IPS DF 6.9 (cell line): ENCODE measurements at regions not wholly inside any gene's neighbourhood (a gene's known extent, or its start where the extent isn't known, plus 50 kb on each side); places are given as distances from the start of the nearest gene placed in this dataset.
"Not testable (repeated sequence)": the region's sequence is repeated elsewhere in the genome, so short reads cannot be mapped to it uniquely, and the experiment has no call there.

Experiments
- DNase-seq: peaks from one replicate; pipeline ENCODE4 v3.0.0-alpha.2; 2013; ENCODE audit warnings: low read depth, low spot score
- H3K27ac ChIP-seq: one replicate; pipeline ENCODE4 v1.5.1; 2013; ENCODE audit warnings: low read length, control low read depth
- H3K27me3 ChIP-seq: 2 replicates; pipeline ENCODE4 v1.6.1; 2013; ENCODE audit warnings: mild to moderate bottlenecking, low read length; ENCODE audit not compliant: control insufficient read depth, insufficient read depth
- H3K36me3 ChIP-seq: 2 replicates; pipeline ENCODE4 v1.6.1; 2013; ENCODE audit warnings: low read length; ENCODE audit not compliant: control insufficient read depth, insufficient read depth
- H3K4me1 ChIP-seq: 2 replicates; pipeline ENCODE4 v1.6.1; 2013; ENCODE audit warnings: low read length; ENCODE audit not compliant: control insufficient read depth, insufficient read depth
- H3K4me3 ChIP-seq: 2 replicates; pipeline ENCODE4 v1.5.1; 2013; ENCODE audit warnings: mild to moderate bottlenecking, low read length
- H3K9me3 ChIP-seq: 2 replicates; pipeline ENCODE4 v1.6.1; 2013; ENCODE audit warnings: low read length, inconsistent platforms; ENCODE audit not compliant: control insufficient read depth, insufficient read depth
- whole genome bisulfite sequencing: extraction: QIAGEN DNeasy Blood & Tissue Kit; methylation state at CpG from one replicate; pipeline ENCODE4 v1.1.7; 2013; ENCODE audit warnings: mixed read lengths, missing lambda C conversion rate; ENCODE audit not compliant: insufficient read length, insufficient coverage; 5-methylcytosine and 5-hydroxymethylcytosine counted together

DNA sequence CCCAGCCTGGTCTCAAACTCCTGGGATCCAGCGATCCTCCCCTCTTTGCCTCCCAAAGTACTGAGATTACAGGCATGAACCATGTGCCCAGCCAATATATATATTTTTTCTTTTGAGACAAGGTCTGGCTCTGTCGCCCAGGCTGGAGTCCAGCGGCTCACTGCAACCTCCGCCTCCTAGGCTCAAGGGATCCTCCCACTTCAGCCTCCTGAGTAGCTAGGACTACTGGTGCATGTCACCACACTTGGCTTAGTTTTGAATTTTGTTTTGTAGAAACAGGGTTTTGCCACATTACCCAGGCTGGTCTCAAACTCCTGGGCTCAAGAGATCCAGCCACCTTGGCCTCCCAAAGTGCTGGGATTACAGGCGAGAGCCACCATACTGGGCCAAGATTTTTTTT is 78.5 kb upstream of the ACBD5 start:
- not testable (repeated sequence) for H3K27me3 ChIP-seq, H3K9me3 ChIP-seq, H3K4me1 ChIP-seq, H3K36me3 ChIP-seq, H3K27ac ChIP-seq, DNase-seq, H3K4me3 ChIP-seq
- no CpG with 5 or more reads among the region's 5 CpGs for WGBS

DNA sequence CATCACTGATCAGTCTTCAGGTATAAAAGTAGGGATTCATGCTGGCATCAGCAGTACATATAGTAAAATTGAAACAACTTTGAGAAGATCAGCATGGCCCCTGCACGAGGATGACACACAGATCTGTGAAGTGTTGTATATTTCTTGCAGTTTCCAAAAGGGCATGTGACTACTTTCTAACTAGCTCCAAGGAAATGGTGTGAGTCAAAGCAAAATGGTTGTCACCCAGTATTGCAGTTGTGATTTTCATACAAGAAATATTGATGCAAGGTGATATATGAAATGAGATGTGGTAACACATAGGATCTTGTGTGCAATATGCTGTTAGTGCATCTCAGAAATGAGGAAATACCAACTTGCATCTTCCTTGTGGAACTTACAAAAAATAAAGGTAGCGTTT is 74.5 kb upstream of the ACBD5 start:
- H3K27ac ChIP-seq, H3K4me1 ChIP-seq, H3K4me3 ChIP-seq, H3K27me3 ChIP-seq, H3K36me3 ChIP-seq, DNase-seq, H3K9me3 ChIP-seq: not testable (repeated sequence)
- WGBS: no CpG with 5 or more reads among the region's 2 CpGs

DNA sequence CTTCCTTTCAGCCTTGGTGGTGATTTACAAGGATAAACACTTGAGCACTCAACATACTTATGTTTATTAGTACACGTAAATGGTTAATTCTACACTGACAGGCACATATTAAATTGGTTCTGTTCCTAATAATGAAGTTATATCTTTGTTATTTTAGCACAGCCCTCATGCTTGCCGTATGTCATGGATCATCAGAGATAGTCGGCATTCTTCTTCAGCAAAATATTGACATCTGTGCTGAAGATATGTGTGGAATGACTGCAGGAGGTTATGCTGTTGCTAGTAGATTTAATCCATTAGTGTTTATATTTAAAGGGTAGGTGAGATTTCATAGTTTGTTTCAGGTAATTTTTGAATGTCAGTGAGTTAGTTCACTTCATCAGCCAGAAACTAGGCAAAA is 73.0 kb upstream of the ACBD5 start:
- DNase-seq, H3K36me3 ChIP-seq, H3K4me3 ChIP-seq, H3K27ac ChIP-seq, H3K27me3 ChIP-seq, H3K4me1 ChIP-seq, H3K9me3 ChIP-seq: not testable (repeated sequence)
- no CpG with 5 or more reads among the region's 3 CpGs for WGBS

DNA sequence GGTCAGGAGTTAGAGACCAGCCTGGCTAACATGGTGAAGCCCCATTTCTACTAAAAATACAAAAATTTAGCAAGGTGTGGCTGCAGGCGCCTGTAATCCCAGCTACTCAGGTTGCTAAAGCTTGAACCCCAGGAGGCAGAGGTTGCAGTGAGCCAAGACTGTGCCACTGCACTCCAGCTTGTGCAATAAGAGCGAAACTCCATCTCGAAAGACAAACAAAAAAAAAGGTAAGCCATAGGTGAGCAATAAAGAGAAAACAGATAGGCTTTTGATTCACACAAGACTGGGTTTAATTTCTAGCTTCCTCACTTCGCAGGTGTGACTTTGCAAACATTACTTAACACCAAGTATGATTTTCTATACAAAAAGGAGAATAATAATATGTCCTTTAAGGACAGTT is 72.3 kb upstream of the ACBD5 start:
- no peak for DNase-seq
- H3K27me3 ChIP-seq: no peaks in the 10 kb centered on the region
- H3K36me3 ChIP-seq: no peaks in the 10 kb centered on the region
- H3K27ac ChIP-seq: no peak overlapping the region
- H3K4me1 ChIP-seq: no peaks in the 10 kb centered on the region
- no CpG with 5 or more reads among the region's 4 CpGs for WGBS
- H3K9me3 ChIP-seq: no peaks in the 10 kb centered on the region
- no peak overlapping the region for H3K4me3 ChIP-seq

DNA sequence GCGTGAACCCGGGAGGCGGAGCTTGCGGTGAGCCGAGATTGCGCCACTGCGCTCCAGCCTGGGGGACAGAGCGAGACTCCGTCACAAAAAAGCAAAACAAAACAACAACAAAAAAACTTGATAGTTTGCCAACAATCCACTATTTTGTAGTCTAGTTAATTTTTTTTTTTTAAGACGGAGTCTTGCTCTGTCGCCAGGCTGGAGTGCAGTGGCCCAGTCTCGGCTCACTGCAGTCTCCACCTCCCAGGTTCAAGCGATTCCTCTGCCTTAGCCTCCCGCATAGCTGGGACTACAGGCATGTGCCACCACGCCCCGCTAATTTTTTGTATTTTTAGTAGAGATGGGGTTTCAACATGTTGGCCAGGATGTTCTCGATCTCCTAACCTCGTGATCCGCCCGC is 71.2 kb upstream of the ACBD5 start:
- not testable (repeated sequence) for H3K4me3 ChIP-seq, H3K27ac ChIP-seq, H3K4me1 ChIP-seq, H3K36me3 ChIP-seq, DNase-seq, H3K9me3 ChIP-seq, H3K27me3 ChIP-seq
- WGBS: no CpG with 5 or more reads among the region's 20 CpGs

DNA sequence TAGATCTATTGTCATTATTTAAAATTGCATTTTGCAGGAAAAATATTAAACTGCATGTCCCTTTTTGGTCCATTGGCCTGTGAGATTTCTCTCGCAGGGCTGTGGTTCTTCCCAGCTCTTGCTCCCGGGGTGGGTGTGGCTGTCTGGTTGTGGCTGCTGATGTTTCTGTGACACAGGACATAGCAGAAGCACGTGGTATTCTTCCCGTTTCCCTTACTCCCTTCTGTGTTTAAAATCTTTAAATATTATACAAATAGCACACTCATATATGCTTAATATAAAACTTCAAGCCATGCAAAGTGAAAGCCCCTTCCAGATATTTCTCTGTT is 57.9 kb upstream of the ACBD5 start:
- not testable (repeated sequence) for H3K4me1 ChIP-seq, H3K9me3 ChIP-seq, H3K27me3 ChIP-seq, H3K27ac ChIP-seq, H3K4me3 ChIP-seq, H3K36me3 ChIP-seq, DNase-seq
- WGBS: no CpG with 5 or more reads among the region's 4 CpGs

DNA sequence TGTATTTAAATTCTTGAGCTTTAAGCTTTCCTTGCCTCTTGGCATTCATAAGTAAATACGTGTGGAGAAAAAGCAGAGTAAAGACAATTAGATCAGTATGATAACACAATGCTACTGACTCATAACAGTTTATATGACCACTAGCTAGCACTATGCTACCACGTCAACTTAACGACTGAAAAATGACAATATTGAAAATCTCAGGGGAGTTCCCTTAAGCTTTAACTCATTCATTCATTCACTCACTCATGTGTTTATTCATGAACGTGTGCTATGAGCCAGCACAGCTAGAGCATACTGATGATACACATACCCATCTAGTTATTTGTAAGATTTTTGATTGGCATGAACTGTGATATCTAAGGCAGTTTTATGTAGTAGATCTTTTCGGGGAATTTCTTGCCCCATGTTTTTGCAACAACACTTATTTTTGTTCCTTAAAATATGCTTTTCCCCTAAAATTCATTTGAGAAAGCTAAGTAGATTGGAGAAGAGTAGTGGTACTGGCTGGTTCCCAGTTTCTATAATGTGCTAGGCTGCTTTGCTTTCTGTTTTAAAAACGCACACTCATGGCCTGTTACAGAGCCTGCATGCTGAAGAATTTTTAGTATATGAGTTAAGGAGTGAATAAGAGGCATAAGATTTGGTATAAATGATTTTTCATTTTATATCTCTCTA is 57.4 kb upstream of the ACBD5 start:
- WGBS: no CpG with 5 or more reads among the region's 6 CpGs
- H3K27ac ChIP-seq: no peak overlapping the region
- H3K4me3 ChIP-seq: no peak overlapping the region
- no peaks in the 10 kb centered on the region for H3K4me1 ChIP-seq
- no peaks in the 10 kb centered on the region for H3K9me3 ChIP-seq
- H3K27me3 ChIP-seq: no peaks in the 10 kb centered on the region
- H3K36me3 ChIP-seq: no peaks in the 10 kb centered on the region
- DNase-seq: no peak

DNA sequence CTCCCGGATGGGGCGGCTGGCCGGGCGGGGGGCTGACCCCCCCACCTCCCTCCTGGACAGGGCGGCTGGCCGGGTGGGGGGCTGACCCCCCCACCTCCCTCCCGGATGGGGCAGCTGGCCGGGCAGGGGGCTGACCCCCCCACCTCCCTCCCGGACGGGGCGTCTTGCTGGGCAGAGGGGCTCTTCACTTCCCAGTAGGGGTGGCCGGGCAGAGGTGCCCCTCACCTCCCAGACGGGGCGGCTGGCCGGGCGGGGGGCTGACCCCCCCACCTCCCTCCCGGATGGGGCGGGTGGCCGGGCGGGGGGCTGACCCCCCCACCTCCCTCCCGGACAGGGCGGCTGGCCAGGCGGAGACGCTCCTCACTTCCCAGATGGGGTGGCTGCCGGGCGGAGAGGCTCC is 55.7 kb upstream of the ACBD5 start:
- not testable (repeated sequence) for H3K4me1 ChIP-seq, H3K4me3 ChIP-seq, DNase-seq, H3K36me3 ChIP-seq, H3K27me3 ChIP-seq, H3K27ac ChIP-seq, H3K9me3 ChIP-seq
- WGBS: no CpG with 5 or more reads among the region's 26 CpGs

DNA sequence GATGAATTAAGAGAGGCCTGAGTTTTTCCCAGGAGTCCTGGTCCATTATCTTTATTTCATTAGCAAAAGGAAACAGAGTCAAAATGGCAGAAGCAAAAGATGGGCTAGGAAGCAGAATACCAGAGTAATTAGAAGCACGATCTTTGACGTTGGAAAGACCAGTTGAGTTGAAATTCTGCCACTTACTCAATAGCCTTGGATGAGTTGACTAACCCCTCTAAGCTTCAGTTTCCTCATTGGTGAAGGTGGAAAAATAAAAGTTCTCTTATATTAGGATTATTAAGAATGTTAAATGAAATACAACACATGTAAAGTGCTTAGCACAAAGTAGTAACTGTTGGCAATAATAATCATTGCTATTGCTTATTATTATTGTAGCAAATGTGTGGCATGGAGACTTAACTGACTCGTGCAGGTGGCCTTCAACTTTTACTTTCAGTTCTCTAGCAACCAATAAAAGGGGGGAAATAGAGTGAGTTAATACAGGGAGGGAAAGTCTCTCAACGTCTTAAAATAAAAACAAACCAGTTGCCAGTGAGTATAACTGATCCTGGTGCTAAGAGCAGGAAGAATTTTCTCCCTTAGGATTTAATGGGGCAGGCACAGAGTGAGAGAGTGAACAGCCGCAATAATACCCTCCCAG is 50.8 kb upstream of the ACBD5 start:
- not testable (repeated sequence) for DNase-seq, H3K27me3 ChIP-seq, H3K4me1 ChIP-seq, H3K4me3 ChIP-seq, H3K36me3 ChIP-seq, H3K9me3 ChIP-seq, H3K27ac ChIP-seq
- no CpG with 5 or more reads among the region's 5 CpGs for WGBS
